Smooth muscle cell (in vitro differentiated cells): ENCODE measurements at regions not wholly inside any gene's neighbourhood (a gene's known extent, or its start where the extent isn't known, plus 50 kb on each side); places are given as distances from the start of the nearest gene placed in this dataset.

ENCODE experiments used
- DNase-seq: peaks from one replicate; lab custom pipeline; 2025; ENCODE audit not compliant: unreplicated experiment; lab: John Stamatoyannopoulos, UW
- H2AFZ ChIP-seq: fragments of 200-600 bp; sonication (generic); 2 replicates; pipeline ENCODE4 v1.6.0; 2016; ENCODE audit warnings: antibody characterized with exemption, low read depth, mild to moderate bottlenecking
- H3F3A ChIP-seq: fragments of 200-600 bp; sonication (generic); 2 replicates; pipeline ENCODE4 v1.6.0; 2017; ENCODE audit warnings: antibody characterized with exemption, low read depth
- H3K27ac ChIP-seq: fragments of 200-600 bp; sonication (generic); 2 replicates; pipeline ENCODE4 v1.5.1; 2016; ENCODE audit warnings: low read depth, mild to moderate bottlenecking
- H3K27me3 ChIP-seq: fragments of 200-600 bp; sonication (generic); 2 replicates; pipeline ENCODE4 v1.6.1; 2016; ENCODE audit warnings: low read depth, mild to moderate bottlenecking
- H3K36me3 ChIP-seq: fragments of 200-600 bp; sonication (generic); 2 replicates; pipeline ENCODE4 v1.5.1; 2016; ENCODE audit warnings: low read depth
- H3K4me1 ChIP-seq: fragments of 200-600 bp; sonication (generic); 2 replicates; pipeline ENCODE4 v1.5.1; 2016; ENCODE audit warnings: low read depth
- H3K4me2 ChIP-seq: fragments of 200-600 bp; sonication (generic); 2 replicates; pipeline ENCODE4 v1.6.0; 2016; ENCODE audit warnings: mild to moderate bottlenecking
- H3K4me3 ChIP-seq: fragments of 200-600 bp; sonication (generic); 2 replicates; pipeline ENCODE4 v1.5.1; 2016; ENCODE audit warnings: mild to moderate bottlenecking
- H3K79me2 ChIP-seq: fragments of 200-600 bp; sonication (generic); 2 replicates; pipeline ENCODE4 v1.6.0; 2016; ENCODE audit warnings: low read depth, mild to moderate bottlenecking
- H3K9ac ChIP-seq: fragments of 200-600 bp; sonication (generic); 2 replicates; pipeline ENCODE4 v1.6.0; 2016; ENCODE audit warnings: low read depth
- H3K9me3 ChIP-seq: fragments of 200-600 bp; sonication (generic); replicated peaks from 2 replicates; pipeline ENCODE4 v1.5.1; 2016; ENCODE audit warnings: low read depth
- H4K20me1 ChIP-seq: fragments of 200-600 bp; sonication (generic); 2 replicates; pipeline ENCODE4 v1.6.0; 2016; ENCODE audit warnings: low read depth
- CTCF ChIP-seq: fragments of 200-600 bp; sonication (generic); IDR thresholded peaks from 2 replicates; pipeline ENCODE4 v1.5.1; 2017; ENCODE audit warnings: borderline replicate concordance, mild to moderate bottlenecking, antibody characterized with exemption; ENCODE audit not compliant: insufficient read depth, poor library complexity, severe bottlenecking
- WGBS: methylation state at CpG from one replicate; pipeline ENCODE4 v1.1.7; 2016; ENCODE audit warnings: low lambda C conversion rate; 5-methylcytosine and 5-hydroxymethylcytosine counted together

DNA sequence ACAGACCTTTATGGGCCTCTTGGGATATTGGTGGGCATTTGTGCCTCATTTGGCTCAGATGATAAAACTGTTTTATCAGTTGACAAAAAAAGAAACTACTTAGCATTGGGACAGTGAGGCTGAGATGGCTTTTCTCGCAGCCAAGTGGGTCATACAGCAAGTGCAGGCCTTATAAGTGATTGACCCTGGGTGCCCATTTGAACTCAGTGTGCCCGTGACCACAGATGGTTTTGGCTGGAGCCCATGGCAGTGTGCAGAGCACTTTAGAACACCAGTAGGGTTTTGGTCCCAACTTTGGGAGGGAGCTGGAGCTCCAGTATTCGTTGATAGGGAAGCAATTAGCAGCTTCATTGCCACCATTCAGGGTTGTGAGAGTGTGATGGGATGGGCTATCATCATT, 404.5 kb upstream of the LARGE1 start:
- Histone ChIP-seq H3K27me3 (no peaks in the 10 kb centered on the region), H2AFZ (no peak overlapping the region), H3K27ac (no peak overlapping the region), H3K4me1 (no peaks in the 10 kb centered on the region), H3K79me2 (no peaks in the 10 kb centered on the region), H3K9me3 (no peaks in the 10 kb centered on the region), H3K36me3 (no peaks in the 10 kb centered on the region), H3K4me2 (no peak overlapping the region), H3K9ac (no peak overlapping the region), H3K4me3 (no peak overlapping the region), H4K20me1 (no peaks in the 10 kb centered on the region), H3F3A (no peaks in the 10 kb centered on the region)
- no peak for DNase-seq
- no peak for TF ChIP-seq CTCF
- 88% methylated on average over 3 of the region's 3 CpGs for WGBS

GRCh38 chr22:34326901-34327300, 406.6 kb upstream of the LARGE1 start:
- H3K4me2 ChIP-seq = no peak overlapping the region
- no peaks in the 10 kb centered on the region for H3K36me3 ChIP-seq
- H3K79me2 ChIP-seq = no peaks in the 10 kb centered on the region
- no peaks in the 10 kb centered on the region for H3F3A ChIP-seq
- H2AFZ ChIP-seq = no peak overlapping the region
- no peaks in the 10 kb centered on the region for H3K4me1 ChIP-seq
- H4K20me1 ChIP-seq = no peaks in the 10 kb centered on the region
- TF ChIP-seq CTCF = no peak
- no peak overlapping the region for H3K27ac ChIP-seq
- H3K27me3 ChIP-seq = no peaks in the 10 kb centered on the region
- no peak overlapping the region for H3K9ac ChIP-seq
- DNase-seq = no peak
- no peak overlapping the region for H3K4me3 ChIP-seq
- no peaks in the 10 kb centered on the region for H3K9me3 ChIP-seq

DNA sequence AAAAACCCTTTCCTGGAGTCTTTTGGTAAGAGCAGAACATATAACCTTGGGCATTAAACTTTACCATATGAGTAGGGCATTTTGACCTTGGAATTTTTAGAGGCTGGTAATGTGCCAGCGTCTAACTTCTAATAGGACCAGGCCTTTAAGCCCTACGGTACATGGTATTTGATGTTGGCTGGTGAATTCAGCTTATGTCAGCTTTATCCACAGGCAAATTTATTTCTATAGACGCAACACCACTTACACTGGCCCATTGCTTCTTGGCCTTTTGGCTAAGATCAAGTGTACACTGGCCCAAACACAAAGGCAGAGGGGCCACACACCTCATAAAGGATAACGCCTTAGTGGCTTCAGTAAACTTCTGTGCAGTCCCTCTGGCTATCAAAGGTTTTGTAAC, 410.2 kb upstream of the LARGE1 start:
- no peaks in the 10 kb centered on the region for H3F3A ChIP-seq
- no peak overlapping the region for H3K9ac ChIP-seq
- H3K27ac ChIP-seq = no peak overlapping the region
- H3K4me3 ChIP-seq = no peak overlapping the region
- H3K9me3 ChIP-seq = no peaks in the 10 kb centered on the region
- no peaks in the 10 kb centered on the region for H3K36me3 ChIP-seq
- H2AFZ ChIP-seq = no peak overlapping the region
- H3K4me2 ChIP-seq = no peak overlapping the region
- no peak for DNase-seq
- H3K79me2 ChIP-seq = no peaks in the 10 kb centered on the region
- no peak for TF ChIP-seq CTCF
- no peaks in the 10 kb centered on the region for H3K27me3 ChIP-seq
- H4K20me1 ChIP-seq = no peaks in the 10 kb centered on the region
- no peaks in the 10 kb centered on the region for H3K4me1 ChIP-seq
- 91% methylated on average over 4 of the region's 4 CpGs for WGBS

GRCh38 chr22:34333285-34333684, 413.0 kb upstream of the LARGE1 start:
- no peak for TF ChIP-seq CTCF
- Histone ChIP-seq H3K4me3 (no peak overlapping the region), H3K9me3 (no peaks in the 10 kb centered on the region), H3K4me2 (no peak overlapping the region), H2AFZ (no peak overlapping the region), H3K79me2 (no peaks in the 10 kb centered on the region), H3K27me3 (no peaks in the 10 kb centered on the region), H3K36me3 (no peaks in the 10 kb centered on the region), H3K4me1 (no peaks in the 10 kb centered on the region), H4K20me1 (no peaks in the 10 kb centered on the region), H3K27ac (no peak overlapping the region), H3K9ac (no peak overlapping the region), H3F3A (no peaks in the 10 kb centered on the region)
- 94% methylated on average over 4 of the region's 4 CpGs for WGBS
- DNase-seq = no peak
